Transverse colon (tissue), 4 donors: ENCODE measurements at regions not wholly inside any gene's neighbourhood (a gene's known extent, or its start where the extent isn't known, plus 50 kb on each side); places are given as distances from the start of the nearest gene placed in this dataset.

Experiments
- CTCF ChIP-seq, 5 experiments: fragments of 200-600 bp in 3 of 5; fragments of 450-650 bp in 2 of 5; sonication (generic) in 3 of 5; IDR thresholded peaks; 1 replicate in 2 of 5; 2 replicates in 3 of 5; pipeline ENCODE4 v1.5.1; 2016 to 2017; ENCODE audit warnings: antibody characterized with exemption in 5 of 5, inconsistent platforms in 3 of 5, mild to moderate bottlenecking in 2 of 5, moderate library complexity in 1 of 5
- EP300 ChIP-seq: sonication (generic); formaldehyde crosslinking; IDR thresholded peaks from one replicate; pipeline ENCODE4 v1.6.1; 2017; ENCODE audit warnings: antibody characterized with exemption, low read depth
- POLR2AphosphoS5 ChIP-seq, 3 donors: sonication (generic); formaldehyde crosslinking; IDR thresholded peaks; one replicate each; pipeline ENCODE4 v1.6.1; 2016; ENCODE audit warnings: antibody characterized with exemption in 3 of 3

DNA sequence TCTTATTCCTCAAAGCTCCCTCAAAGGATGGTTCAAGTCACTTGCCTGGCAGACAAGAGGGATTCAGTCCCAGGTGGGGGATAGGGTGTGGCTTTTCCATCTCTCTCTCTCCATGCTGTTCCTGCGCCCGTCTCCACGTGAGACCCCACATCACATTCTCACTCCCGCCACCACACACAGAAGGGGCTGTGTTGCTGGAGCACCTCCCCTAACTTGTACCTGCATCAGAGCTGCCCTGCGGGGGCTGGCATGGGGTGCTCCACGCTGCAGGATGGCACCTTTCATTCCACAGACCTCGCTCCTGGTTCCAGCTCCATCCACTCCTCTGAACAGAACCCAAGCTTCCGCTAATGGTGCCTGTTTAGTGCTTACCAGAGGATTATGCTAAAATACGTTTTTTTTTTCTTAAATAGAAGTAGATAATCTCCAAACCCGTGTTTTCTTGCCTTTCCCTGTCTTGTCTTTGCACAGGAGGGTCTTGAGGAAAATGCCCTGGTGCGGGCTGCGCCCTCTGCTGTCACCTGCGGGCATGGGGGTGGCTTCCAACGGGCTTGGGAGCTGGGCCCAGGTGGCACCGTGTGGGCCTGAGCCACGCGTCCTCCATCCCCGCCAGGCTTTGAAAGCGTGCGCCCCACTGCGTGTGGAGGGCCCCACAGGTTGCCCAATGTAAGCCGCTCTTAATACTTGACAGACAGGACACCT, 985.6 kb downstream of the BRD1 start:
- no peak for TF ChIP-seq CTCF (IDR thresholded peaks at IDR 0.05)
- no peak for TF ChIP-seq EP300
- TF ChIP-seq POLR2AphosphoS5 (IDR thresholded peaks at IDR 0.05), result no peak
